Osteoblast (primary cell): ENCODE measurements at regions not wholly inside any gene's neighbourhood (a gene's known extent, or its start where the extent isn't known, plus 50 kb on each side); places are given as distances from the start of the nearest gene placed in this dataset.
A peak's percentile ranks its signal among the peaks of the same experiment; 100 is the strongest.
"Not testable (repeated sequence)": the region's sequence is repeated elsewhere in the genome, so short reads cannot be mapped to it uniquely, and the experiment has no call there.

ENCODE experiments used
- DNase-seq: peaks from one replicate; pipeline ENCODE4 v3.0.0; 2011; ENCODE audit warnings: low spot score, mixed read lengths; ENCODE audit not compliant: insufficient read length; ENCODE audit errors: missing footprints
- H2AFZ ChIP-seq: 2 replicates; pipeline ENCODE4 v1.6.0; 2011; ENCODE audit warnings: mild to moderate bottlenecking, low read length
- H3K27ac ChIP-seq: 2 replicates; pipeline ENCODE4 v1.5.1; 2011; ENCODE audit warnings: mild to moderate bottlenecking, low read depth, low read length, moderate library complexity
- H3K27me3 ChIP-seq: 2 replicates; pipeline ENCODE4 v1.6.0; 2012; ENCODE audit warnings: mild to moderate bottlenecking, control low read depth, inconsistent platforms, low read length, moderate library complexity; ENCODE audit not compliant: insufficient read depth
- H3K36me3 ChIP-seq: 2 replicates; pipeline ENCODE4 v1.5.1; 2011; ENCODE audit warnings: mild to moderate bottlenecking, low read length, control low read depth, moderate library complexity; ENCODE audit not compliant: insufficient read depth
- H3K4me1 ChIP-seq: 2 replicates; pipeline ENCODE4 v1.5.1; 2011; ENCODE audit warnings: mild to moderate bottlenecking, low read length, control low read depth, moderate library complexity; ENCODE audit not compliant: insufficient read depth
- H3K4me2 ChIP-seq: 2 replicates; pipeline ENCODE4 v1.6.0; 2011; ENCODE audit warnings: mild to moderate bottlenecking, low read length; ENCODE audit not compliant: insufficient read depth
- H3K4me3 ChIP-seq: fragments of 200-600 bp; sonication (generic); 3 replicates; pipeline ENCODE4 v1.5.1; 2012; ENCODE audit warnings: mild to moderate bottlenecking, low read length, inconsistent platforms; ENCODE audit not compliant: insufficient read depth
- H3K79me2 ChIP-seq: 2 replicates; pipeline ENCODE4 v1.6.0; 2012; ENCODE audit warnings: mild to moderate bottlenecking, low read length, control low read depth, inconsistent platforms; ENCODE audit not compliant: insufficient read depth
- H3K9me3 ChIP-seq: 2 replicates; pipeline ENCODE4 v1.5.1; 2011; ENCODE audit warnings: low read depth, low read length, control low read depth
- H4K20me1 ChIP-seq: 2 replicates; pipeline ENCODE4 v1.6.0; 2012; ENCODE audit warnings: mild to moderate bottlenecking, low read length, control low read depth; ENCODE audit not compliant: insufficient read depth
- TF ChIP-seq, protein P1 (sequence below): IDR thresholded peaks from 2 replicates; pipeline ENCODE4 v1.5.1; 2011; ENCODE audit warnings: mild to moderate bottlenecking, low read depth, low read length, moderate library complexity; ENCODE audit errors: extremely low read depth

DNA sequence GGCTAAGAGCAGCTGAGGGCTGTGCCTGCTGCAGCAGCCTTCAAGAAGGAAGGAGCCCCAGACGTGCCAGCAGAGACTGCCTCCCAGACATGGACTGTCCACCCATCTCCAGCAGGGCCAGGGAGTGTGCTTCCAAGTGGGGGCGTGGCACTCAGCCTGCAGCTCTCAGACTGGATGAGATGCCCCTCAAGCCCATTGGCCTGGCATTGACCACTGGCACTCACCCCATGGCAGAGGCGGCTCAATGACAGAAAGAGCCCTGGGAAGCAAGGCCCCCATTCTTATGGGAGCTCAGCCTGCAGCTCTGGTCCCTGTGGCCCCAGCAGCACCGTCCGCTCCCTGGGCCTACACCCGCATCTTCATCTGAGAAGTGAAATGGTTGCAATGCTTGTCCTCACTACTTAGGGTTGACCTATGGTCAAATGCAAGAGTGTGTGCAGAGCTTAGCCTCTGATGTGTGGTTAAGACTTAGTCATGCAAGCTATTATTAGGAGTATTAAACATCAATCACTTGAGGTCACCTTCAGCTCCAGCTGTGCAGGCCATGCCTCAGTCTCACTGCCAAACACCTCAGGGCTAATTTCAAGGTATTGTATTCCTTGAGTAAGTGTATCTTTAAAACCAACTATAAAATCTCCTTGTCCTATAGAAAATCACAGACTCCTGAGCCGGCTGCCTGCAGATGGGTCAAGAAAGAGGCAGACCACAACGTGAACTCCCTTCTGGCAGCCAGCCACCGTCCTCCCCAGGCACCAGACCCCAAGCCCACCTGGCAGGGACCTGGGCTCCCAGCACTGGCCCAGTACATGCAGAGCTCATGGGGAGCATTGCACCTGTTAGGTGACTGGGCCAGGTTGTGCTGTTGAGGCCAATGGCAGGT lies 194.8 kb downstream of the NDUFA10 start:
- TF ChIP-seq, protein P1, sequence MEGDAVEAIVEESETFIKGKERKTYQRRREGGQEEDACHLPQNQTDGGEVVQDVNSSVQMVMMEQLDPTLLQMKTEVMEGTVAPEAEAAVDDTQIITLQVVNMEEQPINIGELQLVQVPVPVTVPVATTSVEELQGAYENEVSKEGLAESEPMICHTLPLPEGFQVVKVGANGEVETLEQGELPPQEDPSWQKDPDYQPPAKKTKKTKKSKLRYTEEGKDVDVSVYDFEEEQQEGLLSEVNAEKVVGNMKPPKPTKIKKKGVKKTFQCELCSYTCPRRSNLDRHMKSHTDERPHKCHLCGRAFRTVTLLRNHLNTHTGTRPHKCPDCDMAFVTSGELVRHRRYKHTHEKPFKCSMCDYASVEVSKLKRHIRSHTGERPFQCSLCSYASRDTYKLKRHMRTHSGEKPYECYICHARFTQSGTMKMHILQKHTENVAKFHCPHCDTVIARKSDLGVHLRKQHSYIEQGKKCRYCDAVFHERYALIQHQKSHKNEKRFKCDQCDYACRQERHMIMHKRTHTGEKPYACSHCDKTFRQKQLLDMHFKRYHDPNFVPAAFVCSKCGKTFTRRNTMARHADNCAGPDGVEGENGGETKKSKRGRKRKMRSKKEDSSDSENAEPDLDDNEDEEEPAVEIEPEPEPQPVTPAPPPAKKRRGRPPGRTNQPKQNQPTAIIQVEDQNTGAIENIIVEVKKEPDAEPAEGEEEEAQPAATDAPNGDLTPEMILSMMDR: no peak
- Histone ChIP-seq H3K4me3 (no peak overlapping the region), H3K27ac (no peak overlapping the region), H3K79me2 (no peaks in the 10 kb centered on the region), H3K27me3 (no peaks in the 10 kb centered on the region), H3K4me2 (no peak overlapping the region), H2AFZ (no peak overlapping the region), H3K9me3 (no peaks in the 10 kb centered on the region), H4K20me1 (no peaks in the 10 kb centered on the region), H3K36me3 (no peaks in the 10 kb centered on the region), H3K4me1 (no peaks in the 10 kb centered on the region)
- no peak for DNase-seq

GRCh38 chr2:239829326-239829725 lies 195.8 kb downstream of the NDUFA10 start:
- Histone ChIP-seq H3K9me3 (no peaks in the 10 kb centered on the region), H3K4me2 (no peak overlapping the region), H3K4me1 (no peaks in the 10 kb centered on the region), H3K36me3 (no peaks in the 10 kb centered on the region), H3K79me2 (no peaks in the 10 kb centered on the region), H3K4me3 (no peak overlapping the region), H2AFZ (no peak overlapping the region), H3K27ac (no peak overlapping the region), H3K27me3 (no peaks in the 10 kb centered on the region), H4K20me1 (no peaks in the 10 kb centered on the region)
- no peak for DNase-seq
- TF ChIP-seq, protein P1: no peak

DNA sequence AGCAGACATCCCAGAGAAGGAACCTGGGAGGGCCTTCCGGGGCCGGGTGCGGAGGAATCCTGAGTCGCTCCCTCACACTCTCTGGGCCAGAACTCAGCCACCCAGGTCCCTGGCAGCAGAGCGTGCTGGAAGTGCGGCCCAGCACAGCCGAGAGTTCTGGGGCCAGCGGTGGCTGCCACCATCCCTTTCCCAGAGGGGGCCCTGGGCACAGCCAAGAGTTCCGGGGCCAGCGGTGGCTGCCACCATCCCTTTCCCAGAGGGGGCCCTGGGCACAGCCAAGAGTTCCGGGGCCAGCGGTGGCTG lies 196.2 kb downstream of the NDUFA10 start:
- H3K27me3 ChIP-seq, H2AFZ ChIP-seq, H4K20me1 ChIP-seq, H3K4me3 ChIP-seq, DNase-seq, H3K27ac ChIP-seq, H3K4me1 ChIP-seq, H3K9me3 ChIP-seq, H3K36me3 ChIP-seq, H3K79me2 ChIP-seq, H3K4me2 ChIP-seq: not testable (repeated sequence)

GRCh38 chr2:239828192-239828972 lies 196.8 kb downstream of the NDUFA10 start:
- no peak overlapping the region for H3K4me3 ChIP-seq
- TF ChIP-seq, protein P1: no peak
- H3K79me2 ChIP-seq: no peaks in the 10 kb centered on the region
- no peaks in the 10 kb centered on the region for H4K20me1 ChIP-seq
- H3K36me3 ChIP-seq: no peaks in the 10 kb centered on the region
- no peak overlapping the region for H3K27ac ChIP-seq
- peak; percentile 30 for DNase-seq
- no peaks in the 10 kb centered on the region for H3K27me3 ChIP-seq
- H3K4me1 ChIP-seq: no peaks in the 10 kb centered on the region
- no peak overlapping the region for H2AFZ ChIP-seq
- no peak overlapping the region for H3K4me2 ChIP-seq
- no peaks in the 10 kb centered on the region for H3K9me3 ChIP-seq
